ENCODE measurements at regions not wholly inside any gene's neighbourhood (a gene's known extent, or its start where the extent isn't known, plus 50 kb on each side); places are given as distances from the start of the nearest gene placed in this dataset.

- no peak for DNase-seq
Measured at GRCh38 chr11:115665958-115666357, 161.7 kb upstream of the CADM1 start.

GRCh38 chr11:115665175-115665821 is 161.1 kb upstream of the CADM1 start:
- no peak for DNase-seq

- DNase-seq = no peak
Measured at GRCh38 chr11:115664313-115664712, 160.1 kb upstream of the CADM1 start.

GRCh38 chr11:115663790-115664189 is 159.6 kb upstream of the CADM1 start:
- no peak for DNase-seq

- no peak for DNase-seq
Measured at GRCh38 chr11:115660030-115660805, 156.0 kb upstream of the CADM1 start.

- DNase-seq = no peak
Measured at GRCh38 chr11:115659061-115659963, 155.1 kb upstream of the CADM1 start.

GRCh38 chr11:115657586-115657985 is 153.4 kb upstream of the CADM1 start:
- DNase-seq = no peak

GRCh38 chr11:115656669-115657068 is 152.5 kb upstream of the CADM1 start:
- no peak for DNase-seq

- DNase-seq = no peak
Measured at GRCh38 chr11:115656041-115656440, 151.8 kb upstream of the CADM1 start.

GRCh38 chr11:115654792-115655191 is 150.6 kb upstream of the CADM1 start:
- DNase-seq = no peak

- DNase-seq = no peak
Measured at GRCh38 chr11:115653926-115654325, 149.7 kb upstream of the CADM1 start.

- no peak for DNase-seq
Measured at GRCh38 chr11:115653076-115653475, 148.9 kb upstream of the CADM1 start.

- no peak for DNase-seq
Measured at GRCh38 chr11:115652496-115652895, 148.3 kb upstream of the CADM1 start.

- no peak for DNase-seq
Measured at GRCh38 chr11:115652094-115652493, 147.9 kb upstream of the CADM1 start.

GRCh38 chr11:115649461-115649860 is 145.2 kb upstream of the CADM1 start:
- no peak for DNase-seq

GRCh38 chr11:115645631-115646317 is 141.6 kb upstream of the CADM1 start:
- no peak for DNase-seq

- no peak for DNase-seq
Measured at GRCh38 chr11:115644856-115645255, 140.6 kb upstream of the CADM1 start.

- DNase-seq = no peak
Measured at GRCh38 chr11:115643549-115644270, 139.5 kb upstream of the CADM1 start.

- DNase-seq = no peak
Measured at GRCh38 chr11:115642660-115643059, 138.4 kb upstream of the CADM1 start.

GRCh38 chr11:115637599-115638241 is 133.5 kb upstream of the CADM1 start:
- DNase-seq = no peak

- DNase-seq = no peak
Measured at GRCh38 chr11:115636753-115637527, 132.7 kb upstream of the CADM1 start.

Data from CD4-positive, alpha-beta T cell treated with Interleukin-17A for 4 hours (primary cell).